HK-2 (cell line): ENCODE measurements at regions not wholly inside any gene's neighbourhood (a gene's known extent, or its start where the extent isn't known, plus 50 kb on each side); places are given as distances from the start of the nearest gene placed in this dataset.

ENCODE experiments used
- DNase-seq: peaks from one replicate; pipeline ENCODE4 v3.0.0-alpha.2; 2018; ENCODE audit not compliant: unreplicated experiment

GRCh38 chr4:125434136-125434535 is 119.4 kb downstream of the FAT4 start:
- DNase-seq = no peak

- DNase-seq = no peak
Observed at GRCh38 chr4:125440814-125441213, 126.1 kb downstream of the FAT4 start.

- DNase-seq = no peak
Observed at GRCh38 chr4:125444166-125444565, 129.4 kb downstream of the FAT4 start.

- DNase-seq = no peak
Observed at GRCh38 chr4:125445525-125445924, 130.8 kb downstream of the FAT4 start.

GRCh38 chr4:125447551-125448290 is 133.0 kb downstream of the FAT4 start:
- DNase-seq = no peak

- no peak for DNase-seq
Observed at GRCh38 chr4:125456075-125456474, 141.3 kb downstream of the FAT4 start.

GRCh38 chr4:125459531-125459930 is 144.8 kb downstream of the FAT4 start:
- DNase-seq = no peak

GRCh38 chr4:125461676-125462363 is 147.1 kb downstream of the FAT4 start:
- DNase-seq = no peak

GRCh38 chr4:125464146-125464545 is 149.4 kb downstream of the FAT4 start:
- DNase-seq = no peak

- no peak for DNase-seq
Observed at GRCh38 chr4:125481334-125482045, 166.7 kb downstream of the FAT4 start.

GRCh38 chr4:125482822-125483221 is 168.1 kb downstream of the FAT4 start:
- no peak for DNase-seq

GRCh38 chr4:125483278-125483677 is 168.5 kb downstream of the FAT4 start:
- no peak for DNase-seq

GRCh38 chr4:125484912-125485311 is 170.2 kb downstream of the FAT4 start:
- no peak for DNase-seq

GRCh38 chr4:125486351-125486750 is 171.6 kb downstream of the FAT4 start:
- no peak for DNase-seq

- no peak for DNase-seq
Observed at GRCh38 chr4:125489952-125490690, 175.4 kb downstream of the FAT4 start.

- no peak for DNase-seq
Observed at GRCh38 chr4:125492957-125493356, 178.2 kb downstream of the FAT4 start.

- no peak for DNase-seq
Observed at GRCh38 chr4:125497861-125498260, 183.1 kb downstream of the FAT4 start.

- no peak for DNase-seq
Observed at GRCh38 chr4:125498981-125499380, 184.2 kb downstream of the FAT4 start.

GRCh38 chr4:125501090-125501489 is 186.3 kb downstream of the FAT4 start:
- DNase-seq = no peak

GRCh38 chr4:125501568-125501967 is 186.8 kb downstream of the FAT4 start:
- no peak for DNase-seq

GRCh38 chr4:125505621-125506020 is 190.9 kb downstream of the FAT4 start:
- no peak for DNase-seq

- DNase-seq = no peak
Observed at GRCh38 chr4:125507141-125507540, 192.4 kb downstream of the FAT4 start.
